ENCODE measurements at regions not wholly inside any gene's neighbourhood (a gene's known extent, or its start where the extent isn't known, plus 50 kb on each side); places are given as distances from the start of the nearest gene placed in this dataset.

- H3K27ac ChIP-seq (ENCODE audit: low read depth, low read length) = no peak overlapping the region
- no peak overlapping the region for H4K8ac ChIP-seq (ENCODE audit: extremely low read depth, insufficient read depth, low read length)
- FAIRE-seq (no peak), DNase-seq (ENCODE audit: low read depth in 1 of 2, low spot score in 2 of 2) (no peak)
- no peaks in the 10 kb centered on the region for H3K36me3 ChIP-seq (ENCODE audit: control insufficient read depth in 2 of 4, insufficient read depth in 4 of 4, low read length in 3 of 4)
- 0 out of 4 replicates have a peak, but pooled peaks cover 5 to 6% of the 10 kb centered on the region in 2 experiments for H3K9me3 ChIP-seq (ENCODE audit: insufficient read depth in 2 of 2, low read depth in 1 of 2, low read length in 1 of 2)
- no peak overlapping the region for H2BK120ac ChIP-seq (replicated peaks; ENCODE audit: low read depth, low read length)
- H2BK12ac ChIP-seq (ENCODE audit: low read depth, low read length) = no peak overlapping the region
- no peak overlapping the region for H2BK20ac ChIP-seq (ENCODE audit: low read length)
- no peak overlapping the region for H2AFZ ChIP-seq (ENCODE audit: low read length)
- no peak overlapping the region for H2BK5ac ChIP-seq (ENCODE audit: low read depth, low read length)
- no peak overlapping the region for H3K56ac ChIP-seq (replicated peaks; ENCODE audit: insufficient read length, low read depth, low read length)
- H3K4me2 ChIP-seq (ENCODE audit: insufficient read depth in 1 of 2, low read depth in 2 of 2, low read length in 2 of 2) = no peak overlapping the region
- H3K4me1 ChIP-seq (replicated peaks in 1 of 4; ENCODE audit: control insufficient read depth in 3 of 4, insufficient read depth in 4 of 4, low read length in 3 of 4) = no peaks in the 10 kb centered on the region
- no peak overlapping the region for H3K18ac ChIP-seq (ENCODE audit: extremely low read depth, low read length)
- ChIA-PET POLR2A (ENCODE audit: partially characterized antibody) (no interaction called here), CTCF (ENCODE audit: partially characterized antibody) (no interaction called here)
- no peaks in the 10 kb centered on the region for H3K27me3 ChIP-seq (replicated peaks in 1 of 4; ENCODE audit: control insufficient read depth in 3 of 4, extremely low read depth in 1 of 4, insufficient read depth in 3 of 4, low read length in 3 of 4)
- H4K20me1 ChIP-seq (replicated peaks in 1 of 2; ENCODE audit: control insufficient read depth in 1 of 2, insufficient read depth in 2 of 2, low read length in 2 of 2) = no peaks in the 10 kb centered on the region
- no peaks in the 10 kb centered on the region for H3K23me2 ChIP-seq (ENCODE audit: low read depth, low read length)
- H3K23ac ChIP-seq (ENCODE audit: insufficient read length) = no peak overlapping the region
- H3K4me3 ChIP-seq (ENCODE audit: extremely low read depth in 1 of 4, insufficient read depth in 2 of 4, low read depth in 3 of 4, low read length in 4 of 4) = no peak overlapping the region
- no peak overlapping the region for H4K91ac ChIP-seq (replicated peaks; ENCODE audit: insufficient read length, low read length)
- TF ChIP-seq EP300 (IDR thresholded peaks at IDR 0.05; ENCODE audit: borderline replicate concordance in 1 of 2, low read depth in 2 of 2, low read length in 2 of 2) = no peak
- H2AK5ac ChIP-seq (ENCODE audit: low read depth, low read length) = no peak overlapping the region
- H4K5ac ChIP-seq (ENCODE audit: insufficient read length, low read depth, low read length) = no peak overlapping the region
- H3K4ac ChIP-seq (replicated peaks; ENCODE audit: insufficient read length, low read depth, low read length) = no peak overlapping the region
- H3K9ac ChIP-seq (replicated peaks in 1 of 4; ENCODE audit: extremely low read depth in 1 of 4, low read depth in 3 of 4, low read length in 3 of 4) = no peak overlapping the region
- no peak overlapping the region for H2BK15ac ChIP-seq (ENCODE audit: low read length)
- H3K79me1 ChIP-seq (ENCODE audit: low read depth, low read length) = no peaks in the 10 kb centered on the region
- H3K79me2 ChIP-seq (ENCODE audit: control insufficient read depth in 1 of 2, insufficient read depth in 2 of 2, low read length in 2 of 2) = no peaks in the 10 kb centered on the region
- no peak overlapping the region for H3K14ac ChIP-seq (ENCODE audit: insufficient read length)
These were observed 259.0 kb downstream of the TRIM36 start for GRCh38 chr5:114910727-114911126.

Measured in H1 (cell line).